GM12891 (cell line): ENCODE measurements at regions not wholly inside any gene's neighbourhood (a gene's known extent, or its start where the extent isn't known, plus 50 kb on each side); places are given as distances from the start of the nearest gene placed in this dataset.

Experiments
- PAX5 ChIP-seq: IDR thresholded peaks from 2 replicates; pipeline ENCODE4 v1.6.1; 2011; ENCODE audit warnings: low read length, moderate library complexity, mild to moderate bottlenecking; ENCODE audit not compliant: insufficient read depth, severe bottlenecking
- POLR2A ChIP-seq: IDR thresholded peaks from 2 replicates; pipeline ENCODE4 v1.6.1; 2011; ENCODE audit warnings: low read depth, low read length, control low read depth
- POLR2AphosphoS5 ChIP-seq: IDR thresholded peaks from 2 replicates; pipeline ENCODE4 v1.6.1; 2011; ENCODE audit warnings: low read depth, low read length, control low read depth
- SPI1 ChIP-seq: IDR thresholded peaks from 2 replicates; pipeline ENCODE4 v1.6.1; 2011; ENCODE audit warnings: low read depth, low read length, control low read depth
- TAF1 ChIP-seq: IDR thresholded peaks from 2 replicates; pipeline ENCODE4 v1.6.1; 2011; ENCODE audit warnings: low read depth, low read length, control low read depth

DNA sequence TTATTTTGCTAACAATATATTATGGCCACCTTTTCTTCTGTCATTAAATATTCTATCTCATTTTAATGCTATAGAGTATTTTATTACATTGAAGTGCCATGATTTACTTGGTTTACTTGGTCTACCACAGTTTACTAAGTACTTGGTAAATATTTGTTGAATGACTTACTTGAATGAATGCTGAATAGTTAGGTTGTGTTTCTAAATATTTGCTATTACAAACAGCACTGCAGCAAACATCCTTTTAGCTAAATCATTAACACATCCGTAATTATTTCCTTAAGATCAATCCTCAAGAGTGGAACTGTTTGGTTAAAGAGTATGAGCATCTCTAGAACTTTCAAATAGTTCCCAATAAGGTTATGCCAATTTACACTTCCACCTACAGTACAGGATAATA lies 318.7 kb downstream of the MYCN start:
- TF ChIP-seq POLR2AphosphoS5 = no peak
- TF ChIP-seq POLR2A = no peak
- no peak for TF ChIP-seq SPI1
- TF ChIP-seq TAF1 = no peak
- no peak for TF ChIP-seq PAX5
